ENCODE measurements at regions not wholly inside any gene's neighbourhood (a gene's known extent, or its start where the extent isn't known, plus 50 kb on each side); places are given as distances from the start of the nearest gene placed in this dataset.
"Not testable (repeated sequence)": the region's sequence is repeated elsewhere in the genome, so short reads cannot be mapped to it uniquely, and the experiment has no call there.

DNA sequence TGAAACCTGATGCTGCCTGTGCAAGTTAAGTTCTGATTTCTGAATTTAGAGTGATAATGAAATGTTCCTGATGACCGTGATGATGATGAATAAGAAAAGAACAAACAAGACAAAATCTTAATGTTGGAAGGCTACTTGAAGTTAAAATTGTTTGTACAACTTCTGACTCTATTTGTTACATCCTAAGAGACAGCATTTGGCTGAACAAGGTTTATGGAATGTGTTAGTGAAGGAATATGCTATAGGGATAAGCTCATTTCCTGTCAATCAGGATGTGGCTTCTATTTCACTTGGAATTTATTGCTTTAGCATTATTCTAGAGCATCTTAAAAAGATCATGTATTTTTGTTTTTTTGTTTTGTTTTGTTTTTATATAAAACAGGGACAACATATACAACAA is 267.5 kb downstream of the FAT4 start:
- no peak for DNase-seq (ENCODE audit: low read depth)
- no peak for TF ChIP-seq CTCF (IDR thresholded peaks at IDR 0.05; ENCODE audit: insufficient read depth, low read depth, low read length)

GRCh38 chr4:125590158-125590557 is 275.4 kb downstream of the FAT4 start:
- no peak for DNase-seq (ENCODE audit: low read depth)
- no peak overlapping the region for H3K4me3 ChIP-seq (ENCODE audit: low read depth, low read length)
- TF ChIP-seq CTCF (IDR thresholded peaks at IDR 0.05; ENCODE audit: insufficient read depth, low read depth, low read length): no peak

More for the DNA sequence above, 267.5 kb downstream of the FAT4 start:
- H3K4me3 ChIP-seq (ENCODE audit: low read depth, low read length): no peak overlapping the region

DNA sequence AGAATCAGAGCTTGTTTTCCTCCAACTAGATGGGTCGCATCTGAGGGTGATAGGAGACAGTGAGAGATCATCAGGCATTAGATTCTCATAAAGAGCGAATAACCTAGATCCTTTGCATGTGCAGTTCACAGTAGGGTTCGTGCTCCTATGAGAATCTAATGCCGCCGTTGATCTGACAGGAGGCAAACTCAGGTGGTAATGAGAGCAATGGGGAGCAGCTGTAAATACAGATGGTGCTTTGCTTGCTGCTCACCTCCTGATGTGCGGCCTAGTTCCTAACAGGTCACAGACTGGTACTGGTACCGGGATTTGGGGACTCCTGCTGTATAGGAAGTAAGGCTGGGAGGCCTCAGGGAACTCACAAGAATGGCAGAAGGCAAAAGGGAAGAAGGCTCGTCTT is 276.5 kb downstream of the FAT4 start:
- H3K4me3 ChIP-seq (ENCODE audit: low read depth, low read length): no peak overlapping the region
- no peak for TF ChIP-seq CTCF (IDR thresholded peaks at IDR 0.05; ENCODE audit: insufficient read depth, low read depth, low read length)
- no peak for DNase-seq (ENCODE audit: low read depth)

- peak; percentile 13 for DNase-seq (ENCODE audit: low read depth)
- no peak for TF ChIP-seq CTCF (IDR thresholded peaks at IDR 0.05; ENCODE audit: insufficient read depth, low read depth, low read length)
- no peak overlapping the region for H3K4me3 ChIP-seq (ENCODE audit: low read depth, low read length)
Measured at GRCh38 chr4:125594056-125594602, 279.4 kb downstream of the FAT4 start.

DNA sequence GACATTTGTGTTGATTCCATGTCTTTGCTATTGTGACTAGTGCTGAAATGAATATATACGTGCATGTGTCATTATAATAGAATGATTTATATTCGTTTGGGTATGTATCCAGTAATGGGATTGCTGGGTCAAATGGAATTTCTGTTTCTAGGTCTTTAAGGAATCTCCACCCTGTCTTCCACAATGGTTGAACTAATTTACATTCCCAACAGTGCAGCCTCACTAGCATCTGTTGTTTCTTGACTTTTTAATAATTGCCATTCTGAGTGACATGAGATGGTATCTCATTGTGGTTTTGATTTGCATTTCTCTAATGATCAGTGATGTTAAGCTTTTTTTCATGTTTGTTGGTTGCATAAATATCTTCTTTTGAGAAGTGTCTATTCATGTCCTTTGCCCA is 291.2 kb downstream of the FAT4 start:
- not testable (repeated sequence) for H3K4me3 ChIP-seq (ENCODE audit: low read depth, low read length); DNase-seq (ENCODE audit: low read depth)

- peak; percentile 24 for DNase-seq (ENCODE audit: low read depth)
- no peak for TF ChIP-seq CTCF (IDR thresholded peaks at IDR 0.05; ENCODE audit: insufficient read depth, low read depth, low read length)
- H3K4me3 ChIP-seq (ENCODE audit: low read depth, low read length): peak overlapping the region; percentile 14
Measured at GRCh38 chr4:125620066-125620860, 305.5 kb downstream of the FAT4 start.

GRCh38 chr4:125624951-125625350 is 310.2 kb downstream of the FAT4 start:
- DNase-seq (ENCODE audit: low read depth): no peak
- no peak overlapping the region for H3K4me3 ChIP-seq (ENCODE audit: low read depth, low read length)
- no peak for TF ChIP-seq CTCF (IDR thresholded peaks at IDR 0.05; ENCODE audit: insufficient read depth, low read depth, low read length)

Data from fibroblast of villous mesenchyme (primary cell).